NT2/D1 (cell line): ENCODE measurements at regions not wholly inside any gene's neighbourhood (a gene's known extent, or its start where the extent isn't known, plus 50 kb on each side); places are given as distances from the start of the nearest gene placed in this dataset.

Experiments used
- DNase-seq: peaks from one replicate; pipeline ENCODE4 v3.0.0-alpha.2; 2011; ENCODE audit warnings: low read depth, low spot score
- H3K27me3 ChIP-seq: 2 replicates; pipeline ENCODE4 v1.6.0; 2011; ENCODE audit warnings: mild to moderate bottlenecking; ENCODE audit not compliant: insufficient read length, insufficient read depth
- H3K36me3 ChIP-seq: 2 replicates; pipeline ENCODE4 v1.6.1; 2011; ENCODE audit warnings: mild to moderate bottlenecking, low read length, mixed read lengths; ENCODE audit not compliant: insufficient read depth, insufficient read length
- H3K4me1 ChIP-seq: 2 replicates; pipeline ENCODE4 v1.5.1; 2011; ENCODE audit not compliant: insufficient read depth, insufficient read length
- H3K4me3 ChIP-seq: 2 replicates; pipeline ENCODE4 v1.5.1; 2011; ENCODE audit warnings: low read depth; ENCODE audit not compliant: insufficient read length
- H3K9ac ChIP-seq: 2 replicates; pipeline ENCODE4 v1.6.0; 2011; ENCODE audit warnings: low read depth; ENCODE audit not compliant: insufficient read length
- H3K9me3 ChIP-seq: 2 replicates; pipeline ENCODE4 v1.5.1; 2011; ENCODE audit warnings: mild to moderate bottlenecking, low read length; ENCODE audit not compliant: insufficient read depth
- SUZ12 ChIP-seq: IDR thresholded peaks from 2 replicates; pipeline ENCODE4 v1.6.1; 2011; ENCODE audit not compliant: insufficient read length, insufficient read depth; ENCODE audit errors: extremely low read depth
- YY1 ChIP-seq: IDR thresholded peaks from 2 replicates; pipeline ENCODE4 v1.6.1; 2011; ENCODE audit not compliant: insufficient read length, insufficient read depth
- ZNF274 ChIP-seq: IDR thresholded peaks from 2 replicates; pipeline ENCODE4 v1.6.1; 2011; ENCODE audit warnings: mild to moderate bottlenecking, low read depth, low read length

DNA sequence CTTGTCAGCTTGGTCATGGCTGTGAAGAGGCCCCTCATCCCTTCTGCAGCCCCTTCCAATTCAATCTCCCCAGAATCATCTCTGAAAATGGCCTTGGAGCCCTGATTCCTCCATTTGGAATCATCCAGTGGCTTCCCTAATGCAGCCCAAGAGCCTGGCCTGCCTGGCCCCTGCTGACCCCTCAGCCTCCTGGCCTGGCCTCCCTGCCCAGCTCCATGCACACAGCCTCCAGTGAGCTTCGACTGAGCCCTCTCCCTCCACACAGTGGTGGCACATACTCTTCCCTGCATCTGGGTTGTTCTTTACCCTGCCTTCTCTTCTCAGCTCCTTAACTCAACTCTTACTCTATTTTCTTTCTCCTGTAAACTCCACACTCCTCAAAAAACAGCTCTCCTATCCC, 120.9 kb downstream of the ANKRD60 start:
- H3K36me3 ChIP-seq = no peaks in the 10 kb centered on the region
- peaks cover 25% of the 10 kb centered on the region; the same call in 1 of the 2 replicates for H3K9me3 ChIP-seq
- no peak overlapping the region for H3K4me3 ChIP-seq
- no peak overlapping the region for H3K9ac ChIP-seq
- TF ChIP-seq YY1 (no peak), SUZ12 (no peak), ZNF274 (no peak)
- no peak for DNase-seq
- peaks cover 11% of the 10 kb centered on the region for H3K4me1 ChIP-seq
- H3K27me3 ChIP-seq = no peaks in the 10 kb centered on the region

DNA sequence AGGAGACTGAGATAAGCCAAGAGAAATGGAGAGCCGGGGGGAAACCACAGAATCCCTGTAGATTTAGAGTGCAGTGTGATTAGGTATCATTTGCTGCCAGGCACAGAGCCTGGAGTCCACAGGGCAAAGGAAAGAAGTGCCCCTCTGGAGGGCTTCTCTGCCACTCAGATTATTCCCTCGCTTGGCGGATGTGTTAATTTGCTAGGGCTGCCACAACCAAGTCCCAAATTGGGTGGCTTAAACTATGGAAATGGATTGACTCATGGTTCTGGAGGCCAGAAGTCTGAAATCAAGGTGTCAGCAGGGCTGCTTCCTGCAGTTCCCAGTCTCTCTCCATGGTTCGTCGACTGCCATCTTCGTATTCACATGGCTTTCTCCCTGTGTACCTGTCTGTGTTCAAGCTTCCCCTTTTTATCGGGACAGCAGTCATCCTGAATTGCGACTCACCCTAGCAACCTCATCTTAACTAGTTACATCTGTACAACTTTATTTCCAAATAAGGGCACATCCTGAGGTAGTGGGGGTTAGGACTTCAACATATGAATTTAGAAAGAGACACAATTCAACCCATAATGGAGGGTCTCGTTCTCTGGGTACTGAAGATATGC, 122.2 kb downstream of the ANKRD60 start:
- Histone ChIP-seq H3K4me1 (peaks cover 15% of the 10 kb centered on the region), H3K4me3 (no peak overlapping the region), H3K36me3 (no peaks in the 10 kb centered on the region), H3K9ac (no peak overlapping the region), H3K9me3 (peaks cover 25% of the 10 kb centered on the region; the same call in 1 of the 2 replicates), H3K27me3 (no peaks in the 10 kb centered on the region)
- TF ChIP-seq SUZ12 (no peak), ZNF274 (no peak), YY1 (no peak)
- DNase-seq = no peak

DNA sequence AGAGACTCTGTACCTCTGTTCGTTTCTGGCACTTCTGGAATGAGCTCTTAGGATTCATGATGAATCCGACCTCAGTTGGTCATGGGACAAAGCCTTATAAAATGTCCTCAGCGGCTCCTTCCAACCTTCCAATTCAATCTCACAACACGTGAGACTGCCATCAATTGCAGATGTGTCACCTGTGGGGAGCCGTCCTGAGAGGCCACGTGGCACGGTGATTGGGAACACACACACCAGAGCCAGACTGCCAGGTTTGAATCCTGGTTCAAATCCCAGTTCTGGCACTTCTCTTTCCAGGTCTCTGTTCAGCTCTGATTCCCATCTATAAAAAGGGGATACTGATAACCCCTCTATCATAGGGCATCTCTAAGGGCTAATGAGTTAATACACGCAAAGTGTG, 124.5 kb downstream of the ANKRD60 start:
- H3K9ac ChIP-seq = no peak overlapping the region
- TF ChIP-seq SUZ12 (no peak), YY1 (no peak), ZNF274 (no peak)
- no peaks in the 10 kb centered on the region for H3K36me3 ChIP-seq
- DNase-seq = no peak
- H3K27me3 ChIP-seq = no peaks in the 10 kb centered on the region
- peaks cover 15% of the 10 kb centered on the region for H3K4me1 ChIP-seq
- H3K9me3 ChIP-seq = peaks cover 17% of the 10 kb centered on the region; the same call in 1 of the 2 replicates
- no peak overlapping the region for H3K4me3 ChIP-seq

DNA sequence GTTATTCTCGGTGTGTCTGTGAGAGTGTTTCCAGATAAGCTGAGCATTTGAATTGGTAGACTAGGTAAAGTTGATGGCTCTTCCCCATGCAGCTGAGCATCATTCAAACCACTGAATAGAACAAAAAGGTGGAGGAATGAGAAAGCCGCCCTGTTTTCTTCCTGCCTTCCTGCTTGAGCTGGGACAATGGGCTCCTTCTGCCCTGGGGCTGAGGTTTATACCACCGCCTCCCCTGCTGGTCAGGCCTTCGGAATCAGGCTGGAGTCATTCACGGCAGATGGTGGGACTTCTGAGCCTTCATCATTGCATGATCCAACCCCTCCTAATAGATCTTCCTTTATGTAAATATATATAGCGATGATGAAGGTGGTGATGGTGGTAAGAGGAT, 124.9 kb downstream of the ANKRD60 start:
- peaks cover 17% of the 10 kb centered on the region; the same call in 1 of the 2 replicates for H3K9me3 ChIP-seq
- peak; percentile 28 for DNase-seq
- TF ChIP-seq SUZ12 (no peak), ZNF274 (no peak), YY1 (no peak)
- H3K9ac ChIP-seq = no peak overlapping the region
- H3K36me3 ChIP-seq = no peaks in the 10 kb centered on the region
- H3K4me3 ChIP-seq = no peak overlapping the region
- no peaks in the 10 kb centered on the region for H3K27me3 ChIP-seq
- peaks cover 15% of the 10 kb centered on the region for H3K4me1 ChIP-seq

DNA sequence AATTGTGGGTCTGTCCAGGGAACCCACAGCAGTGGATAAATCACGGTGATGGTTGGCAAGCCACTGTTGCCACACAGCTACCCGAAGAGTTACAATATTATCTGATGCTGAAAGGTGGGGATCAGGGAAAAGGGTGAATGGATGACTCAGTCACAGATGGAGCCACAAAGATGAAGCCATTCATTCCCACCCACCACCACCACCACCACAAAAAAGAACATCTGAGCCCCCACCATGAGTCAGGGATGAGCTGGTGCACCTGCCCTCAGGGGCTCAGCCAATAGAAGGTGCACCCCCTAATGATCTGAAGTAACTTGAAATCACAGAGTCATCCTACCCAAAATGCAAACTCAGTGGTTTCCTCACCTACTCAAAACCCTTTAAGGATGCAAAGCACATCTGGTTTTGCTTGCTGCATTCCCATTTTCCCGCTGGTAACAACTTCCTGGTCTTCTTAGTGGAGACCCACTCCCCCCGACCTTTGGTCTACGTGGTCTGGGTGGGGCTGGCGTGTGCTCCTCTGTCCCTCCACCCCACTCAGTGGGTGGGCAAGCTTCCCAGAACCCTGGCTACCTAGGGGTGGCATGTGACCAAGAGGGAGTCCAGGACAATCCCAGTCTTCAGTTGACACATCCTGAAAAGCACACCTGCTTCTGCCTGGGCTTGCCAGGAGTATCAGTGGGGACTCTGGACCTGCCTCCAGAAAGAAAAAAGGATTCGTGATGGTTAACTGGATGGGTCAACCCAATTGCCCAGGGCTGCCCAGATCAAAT, 125.5 kb downstream of the ANKRD60 start:
- DNase-seq = no peak
- Histone ChIP-seq H3K27me3 (no peaks in the 10 kb centered on the region), H3K36me3 (no peaks in the 10 kb centered on the region), H3K9me3 (peaks cover 17% of the 10 kb centered on the region; the same call in 1 of the 2 replicates), H3K9ac (no peak overlapping the region), H3K4me3 (no peak overlapping the region), H3K4me1 (peaks cover 15% of the 10 kb centered on the region)
- TF ChIP-seq ZNF274 (no peak), SUZ12 (no peak), YY1 (no peak)

DNA sequence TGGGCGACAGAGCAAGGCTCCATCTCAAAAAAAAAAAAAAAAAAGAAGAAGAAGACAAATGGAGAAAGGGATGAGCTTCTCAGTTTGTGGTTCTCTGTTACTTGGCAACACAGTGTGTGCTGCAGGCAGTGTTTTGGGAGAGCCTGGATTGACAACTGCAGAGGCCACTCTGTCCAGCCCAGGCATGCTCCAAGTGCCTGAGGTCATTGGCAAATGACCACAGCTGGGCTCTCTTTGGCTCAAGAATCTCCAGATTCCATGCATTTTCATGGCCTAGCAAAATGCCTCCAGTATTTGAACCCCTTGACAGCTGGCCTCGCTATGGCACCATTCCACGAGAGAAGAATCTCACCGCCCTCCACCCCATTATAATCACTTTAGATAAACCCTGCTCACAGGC, 126.2 kb downstream of the ANKRD60 start:
- H3K9ac ChIP-seq = no peak overlapping the region
- H3K36me3 ChIP-seq = no peaks in the 10 kb centered on the region
- H3K27me3 ChIP-seq = no peaks in the 10 kb centered on the region
- no peak for TF ChIP-seq YY1
- no peak for TF ChIP-seq SUZ12
- no peak for TF ChIP-seq ZNF274
- H3K9me3 ChIP-seq = peaks cover 14% of the 10 kb centered on the region; the same call in 1 of the 2 replicates
- DNase-seq = no peak
- H3K4me1 ChIP-seq = peaks cover 15% of the 10 kb centered on the region
- no peak overlapping the region for H3K4me3 ChIP-seq

DNA sequence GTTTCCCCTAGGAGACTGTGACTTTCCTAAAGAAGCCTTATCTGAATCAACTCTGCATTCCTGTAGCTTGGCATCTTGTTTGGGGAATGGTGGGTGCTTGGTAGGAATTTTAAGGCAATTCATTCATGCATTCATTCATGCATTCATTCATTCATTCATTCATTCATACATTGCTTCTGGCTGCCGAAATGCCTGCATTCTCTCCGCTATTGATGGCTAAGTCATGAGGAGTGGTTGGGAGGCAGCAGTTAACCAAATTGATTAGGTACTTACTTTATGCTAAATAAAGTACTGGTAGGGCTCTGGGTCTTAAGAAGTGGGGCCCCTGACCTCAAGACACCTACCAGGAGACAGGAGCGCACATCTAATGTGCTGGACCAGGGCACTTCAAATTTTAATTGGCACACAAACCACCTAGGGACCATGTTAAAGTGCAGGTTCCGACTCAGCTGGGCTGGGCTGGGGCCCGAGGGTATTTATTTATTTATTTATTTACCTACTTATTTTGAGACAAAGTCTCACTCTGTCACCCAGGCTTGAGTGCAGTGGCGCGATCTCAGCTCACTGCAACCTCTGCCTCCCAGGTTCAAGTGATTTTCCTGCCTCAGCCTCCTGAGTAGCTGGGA, 127.6 kb downstream of the ANKRD60 start:
- no peak for TF ChIP-seq SUZ12
- no peak for TF ChIP-seq ZNF274
- TF ChIP-seq YY1 = no peak
- Histone ChIP-seq H3K4me1 (peaks cover 15% of the 10 kb centered on the region), H3K4me3 (no peak overlapping the region), H3K9ac (no peak overlapping the region), H3K36me3 (no peaks in the 10 kb centered on the region), H3K27me3 (no peaks in the 10 kb centered on the region), H3K9me3 (peaks cover 7% of the 10 kb centered on the region; the same call in 1 of the 2 replicates)
- DNase-seq = no peak
